ENCODE measurements at regions not wholly inside any gene's neighbourhood (a gene's known extent, or its start where the extent isn't known, plus 50 kb on each side); places are given as distances from the start of the nearest gene placed in this dataset.

DNA sequence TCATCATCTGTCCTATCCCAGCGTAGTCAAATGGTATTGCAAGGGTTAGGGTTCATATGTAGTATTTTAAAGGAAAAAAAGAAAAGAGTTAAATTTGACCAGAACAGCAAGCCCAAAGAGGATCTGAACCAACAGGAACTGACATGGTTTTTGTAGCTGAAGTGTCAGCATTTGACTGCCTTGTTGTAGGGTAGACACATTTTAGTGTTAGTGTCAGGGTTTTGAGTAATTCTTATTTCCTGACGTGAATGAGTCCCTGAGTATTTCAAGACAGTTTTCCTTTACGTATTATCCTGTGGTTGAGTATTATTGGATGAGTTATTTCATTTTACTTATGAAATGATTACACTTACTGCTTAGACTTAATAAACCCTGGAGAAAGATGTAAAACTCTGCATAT, 173.3 kb upstream of the ZEB2 start:
- H3K36me3 ChIP-seq = no peaks in the 10 kb centered on the region
- no peaks in the 10 kb centered on the region for H3K9me3 ChIP-seq
- no peaks in the 10 kb centered on the region for H3K27me3 ChIP-seq
- no peak overlapping the region for H3K27ac ChIP-seq
- DNase-seq = no peak
- TF ChIP-seq POLR2A (IDR thresholded peaks at IDR 0.05) = no peak
- TF ChIP-seq, protein P1, sequence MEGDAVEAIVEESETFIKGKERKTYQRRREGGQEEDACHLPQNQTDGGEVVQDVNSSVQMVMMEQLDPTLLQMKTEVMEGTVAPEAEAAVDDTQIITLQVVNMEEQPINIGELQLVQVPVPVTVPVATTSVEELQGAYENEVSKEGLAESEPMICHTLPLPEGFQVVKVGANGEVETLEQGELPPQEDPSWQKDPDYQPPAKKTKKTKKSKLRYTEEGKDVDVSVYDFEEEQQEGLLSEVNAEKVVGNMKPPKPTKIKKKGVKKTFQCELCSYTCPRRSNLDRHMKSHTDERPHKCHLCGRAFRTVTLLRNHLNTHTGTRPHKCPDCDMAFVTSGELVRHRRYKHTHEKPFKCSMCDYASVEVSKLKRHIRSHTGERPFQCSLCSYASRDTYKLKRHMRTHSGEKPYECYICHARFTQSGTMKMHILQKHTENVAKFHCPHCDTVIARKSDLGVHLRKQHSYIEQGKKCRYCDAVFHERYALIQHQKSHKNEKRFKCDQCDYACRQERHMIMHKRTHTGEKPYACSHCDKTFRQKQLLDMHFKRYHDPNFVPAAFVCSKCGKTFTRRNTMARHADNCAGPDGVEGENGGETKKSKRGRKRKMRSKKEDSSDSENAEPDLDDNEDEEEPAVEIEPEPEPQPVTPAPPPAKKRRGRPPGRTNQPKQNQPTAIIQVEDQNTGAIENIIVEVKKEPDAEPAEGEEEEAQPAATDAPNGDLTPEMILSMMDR (IDR thresholded peaks at IDR 0.05) = no peak
- H3K4me1 ChIP-seq = no peaks in the 10 kb centered on the region
- H3K4me3 ChIP-seq = no peak overlapping the region

DNA sequence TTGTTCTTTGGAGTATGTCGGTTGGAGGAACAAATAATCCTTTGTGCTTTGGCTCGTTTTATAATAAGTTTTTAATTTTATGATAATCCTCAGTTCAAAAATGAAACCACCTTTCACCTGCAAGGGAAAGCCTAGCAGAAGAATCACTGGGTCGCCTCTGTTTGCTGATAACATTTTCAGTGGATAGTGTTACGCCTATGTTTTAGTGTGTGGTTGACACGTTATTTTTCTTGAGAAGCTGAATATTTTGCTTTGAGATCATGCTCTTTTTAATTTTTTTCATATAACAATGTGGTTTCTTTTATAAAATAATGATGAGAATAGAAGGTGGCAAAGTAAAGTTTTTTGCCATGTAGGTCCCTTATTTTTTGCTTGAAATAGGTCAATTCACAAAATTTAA, 172.7 kb upstream of the ZEB2 start:
- DNase-seq = no peak
- Histone ChIP-seq H3K9me3 (no peaks in the 10 kb centered on the region), H3K36me3 (no peaks in the 10 kb centered on the region), H3K4me3 (no peak overlapping the region), H3K27ac (no peak overlapping the region), H3K4me1 (no peaks in the 10 kb centered on the region), H3K27me3 (no peaks in the 10 kb centered on the region)
- no peak for TF ChIP-seq POLR2A (IDR thresholded peaks at IDR 0.05)
- TF ChIP-seq, protein P1 (IDR thresholded peaks at IDR 0.05) = no peak

DNA sequence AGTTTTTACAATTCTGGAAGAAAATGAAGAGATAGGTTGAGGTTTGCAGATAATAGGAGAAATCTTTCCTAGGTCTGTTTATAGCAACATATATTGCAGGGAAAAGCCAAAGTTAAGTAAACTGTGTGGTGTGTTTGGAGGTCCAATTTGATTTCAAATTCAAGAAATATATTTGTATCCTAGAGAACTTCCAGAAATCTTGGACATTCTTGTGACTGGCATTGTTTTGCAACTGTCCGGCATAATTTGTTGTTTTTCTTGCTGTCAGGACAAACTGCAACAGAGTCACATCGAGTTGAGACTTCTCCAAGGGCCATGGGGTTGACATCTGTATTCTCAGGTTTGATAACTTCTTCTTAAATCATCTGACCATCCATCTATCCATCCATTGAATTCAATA, 170.9 kb upstream of the ZEB2 start:
- Histone ChIP-seq H3K9me3 (no peaks in the 10 kb centered on the region), H3K36me3 (no peaks in the 10 kb centered on the region), H3K27ac (no peak overlapping the region), H3K27me3 (no peaks in the 10 kb centered on the region), H3K4me1 (no peaks in the 10 kb centered on the region), H3K4me3 (no peak overlapping the region)
- TF ChIP-seq POLR2A (IDR thresholded peaks at IDR 0.05) = no peak
- TF ChIP-seq, protein P1 (IDR thresholded peaks at IDR 0.05) = no peak
- no peak for DNase-seq

DNA sequence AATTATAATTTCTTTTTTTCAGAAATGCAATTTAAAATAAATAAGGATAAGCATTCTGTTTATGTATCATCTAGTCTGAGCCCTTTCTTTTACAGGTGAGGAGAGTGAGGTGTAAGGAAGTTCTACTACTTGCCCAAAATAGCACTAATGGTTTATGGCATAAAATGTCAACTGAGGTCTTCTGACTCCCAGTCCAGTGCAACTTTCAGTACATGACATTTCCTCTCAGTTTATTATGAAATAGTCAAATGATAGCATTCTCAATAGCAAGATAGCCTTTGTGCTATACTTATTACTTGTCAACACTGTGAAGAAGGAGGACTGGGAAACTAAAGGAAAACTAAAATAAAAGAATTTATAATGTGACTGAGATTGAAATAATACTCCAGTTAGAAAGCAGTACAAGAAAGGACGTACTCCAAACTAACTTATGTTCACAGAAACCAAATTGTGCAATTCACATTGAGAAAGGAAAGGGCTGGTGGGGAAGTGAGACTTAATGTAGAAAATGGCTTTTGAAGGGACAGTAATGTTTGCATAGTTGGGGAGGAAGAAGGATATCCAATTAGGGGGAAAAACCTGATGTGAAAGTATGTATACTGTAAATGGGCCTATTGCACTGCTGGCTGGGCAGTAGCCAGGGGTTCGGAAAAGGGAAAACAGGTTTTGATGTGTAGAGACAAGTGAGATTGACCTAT, 166.7 kb upstream of the ZEB2 start:
- Histone ChIP-seq H3K27me3 (no peaks in the 10 kb centered on the region), H3K4me3 (no peak overlapping the region), H3K4me1 (no peaks in the 10 kb centered on the region), H3K9me3 (no peaks in the 10 kb centered on the region), H3K36me3 (no peaks in the 10 kb centered on the region), H3K27ac (no peak overlapping the region)
- no peak for TF ChIP-seq POLR2A (IDR thresholded peaks at IDR 0.05)
- TF ChIP-seq, protein P1 (IDR thresholded peaks at IDR 0.05) = no peak
- DNase-seq = no peak

DNA sequence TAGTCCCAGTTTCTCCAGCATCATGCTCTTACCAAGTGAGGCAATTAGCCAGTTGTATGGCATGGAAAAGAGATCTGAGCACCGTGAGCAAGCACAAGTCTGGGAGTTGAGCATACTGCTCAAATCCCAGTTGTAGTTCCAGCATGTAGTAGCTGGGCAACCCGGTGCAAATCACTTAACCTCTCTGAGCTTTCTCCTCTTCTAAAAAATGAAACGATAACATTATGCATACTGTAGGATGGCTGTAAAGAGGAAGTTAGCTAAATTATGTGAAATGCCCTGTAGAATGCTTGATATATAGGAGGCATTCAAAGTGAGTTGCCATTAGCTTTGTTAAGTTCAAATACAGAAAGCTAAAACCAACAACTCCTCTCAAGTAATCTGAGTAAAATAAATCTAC, 164.0 kb upstream of the ZEB2 start:
- Histone ChIP-seq H3K4me1 (no peaks in the 10 kb centered on the region), H3K27me3 (no peaks in the 10 kb centered on the region), H3K27ac (no peak overlapping the region), H3K36me3 (no peaks in the 10 kb centered on the region), H3K4me3 (no peak overlapping the region), H3K9me3 (no peaks in the 10 kb centered on the region)
- DNase-seq = no peak
- no peak for TF ChIP-seq POLR2A (IDR thresholded peaks at IDR 0.05)
- TF ChIP-seq, protein P1 (IDR thresholded peaks at IDR 0.05) = no peak

Data from Peyer's patch (tissue), 4 donors.